Epithelial cell of prostate (primary cell): ENCODE measurements at regions not wholly inside any gene's neighbourhood (a gene's known extent, or its start where the extent isn't known, plus 50 kb on each side); places are given as distances from the start of the nearest gene placed in this dataset.

Experiments used
- DNase-seq: peaks from one replicate; pipeline ENCODE4 v3.0.0-alpha.2; 2011; ENCODE audit warnings: low read depth, low spot score
- H3K27ac ChIP-seq: fragments of 450-650 bp; 2 replicates; pipeline ENCODE4 v1.5.1; 2017; ENCODE audit warnings: mild to moderate bottlenecking

DNA sequence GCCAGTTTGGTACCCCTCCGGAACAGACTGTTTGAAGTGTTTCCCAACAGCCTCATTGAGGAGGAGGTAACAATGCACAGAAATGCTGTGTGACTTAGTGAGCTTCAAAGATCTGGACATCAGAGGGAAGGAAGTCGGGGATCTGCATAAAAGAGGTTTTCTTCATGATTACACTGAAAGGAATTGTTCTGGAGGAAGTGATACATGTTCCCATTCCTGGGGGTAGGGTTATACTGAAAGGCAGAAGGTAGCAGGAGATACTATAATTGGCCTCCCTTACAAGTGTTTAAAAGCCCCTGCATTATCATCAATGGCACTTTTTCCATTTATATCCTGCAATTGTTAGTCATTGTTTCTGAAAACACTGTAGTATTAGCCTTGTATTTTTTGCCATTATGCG is 94.0 kb upstream of the DKK2 start:
- no peak overlapping the region for H3K27ac ChIP-seq
- no peak for DNase-seq

DNA sequence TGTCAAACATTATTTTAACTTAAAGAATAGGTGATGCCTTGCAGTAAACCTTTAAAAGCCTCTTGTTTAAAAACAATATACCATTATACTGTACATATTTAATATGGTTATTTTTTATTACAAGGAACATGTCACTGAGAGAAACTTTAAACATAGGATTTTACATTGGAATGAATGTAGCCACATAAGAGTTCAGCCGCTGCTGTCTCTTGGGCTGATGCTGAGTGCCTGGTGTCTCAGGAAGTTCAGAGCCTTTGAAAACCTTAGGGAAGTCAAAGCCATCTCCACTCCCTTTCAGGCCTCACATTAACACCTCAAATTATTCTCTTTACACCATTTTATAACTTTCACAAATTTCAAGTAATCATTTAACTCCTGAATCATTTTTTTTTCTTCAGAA is 93.5 kb upstream of the DKK2 start:
- no peak overlapping the region for H3K27ac ChIP-seq
- DNase-seq, result no peak

GRCh38 chr4:107129076-107129475 is 93.0 kb upstream of the DKK2 start:
- DNase-seq, result no peak
- no peak overlapping the region for H3K27ac ChIP-seq

GRCh38 chr4:107128116-107128515 is 92.0 kb upstream of the DKK2 start:
- no peak for DNase-seq
- no peak overlapping the region for H3K27ac ChIP-seq

DNA sequence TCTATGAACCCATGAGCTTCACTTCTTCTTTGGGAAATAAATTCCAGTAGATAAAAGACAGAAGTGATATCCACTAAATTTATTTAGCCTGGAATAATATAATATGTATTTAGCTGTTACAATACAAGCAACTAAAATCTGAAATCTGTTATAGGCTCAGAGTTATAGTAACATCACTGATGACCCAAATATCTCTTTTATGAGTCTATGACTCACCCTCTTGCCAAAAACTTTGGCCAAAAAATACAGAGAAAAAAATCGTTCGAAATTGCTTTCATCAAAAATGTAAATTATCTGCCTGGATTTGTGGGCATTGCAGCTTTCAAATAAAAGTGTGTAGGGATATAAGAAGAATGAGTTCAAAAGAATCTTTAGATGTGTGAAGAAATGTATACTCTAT is 89.4 kb upstream of the DKK2 start:
- DNase-seq, result no peak
- no peak overlapping the region for H3K27ac ChIP-seq

GRCh38 chr4:107122736-107123135 is 86.6 kb upstream of the DKK2 start:
- no peak for DNase-seq
- no peak overlapping the region for H3K27ac ChIP-seq

- DNase-seq, result no peak
- H3K27ac ChIP-seq, result no peak overlapping the region
Observed at GRCh38 chr4:107120661-107121060, 84.5 kb upstream of the DKK2 start.

- no peak overlapping the region for H3K27ac ChIP-seq
Observed at GRCh38 chr4:107117726-107118125, 81.6 kb upstream of the DKK2 start.

GRCh38 chr4:107115185-107115847 is 79.2 kb upstream of the DKK2 start:
- H3K27ac ChIP-seq, result no peak overlapping the region
- DNase-seq, result no peak

More at GRCh38 chr4:107117726-107118125, 81.6 kb upstream of the DKK2 start:
- no peak for DNase-seq

GRCh38 chr4:107114059-107114458 is 77.9 kb upstream of the DKK2 start:
- DNase-seq, result no peak
- H3K27ac ChIP-seq, result no peak overlapping the region

- no peak for DNase-seq
Observed at GRCh38 chr4:107098401-107098800, 62.3 kb upstream of the DKK2 start.

DNA sequence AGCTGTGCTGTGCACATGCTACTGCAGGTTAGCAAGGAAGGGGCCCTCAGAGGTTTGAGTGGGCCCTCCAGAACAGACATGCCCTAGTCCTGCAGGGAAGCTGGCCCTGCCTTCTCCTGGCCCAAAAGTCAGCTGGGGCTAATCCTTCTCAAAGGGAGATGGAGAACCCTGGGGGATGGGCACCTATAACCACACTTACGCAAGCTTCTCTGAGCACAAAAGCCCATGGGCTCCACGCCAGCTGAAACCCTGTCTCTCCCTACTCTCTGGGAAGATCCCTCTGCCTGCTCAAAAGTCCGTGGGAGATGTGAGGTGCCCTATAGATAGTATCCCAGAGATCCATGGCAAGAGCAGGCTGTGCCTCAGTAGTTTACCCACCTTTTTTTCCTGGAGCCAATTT is 58.9 kb upstream of the DKK2 start:
- no peak for DNase-seq
- no peak overlapping the region for H3K27ac ChIP-seq

More at GRCh38 chr4:107098401-107098800, 62.3 kb upstream of the DKK2 start:
- no peak overlapping the region for H3K27ac ChIP-seq

DNA sequence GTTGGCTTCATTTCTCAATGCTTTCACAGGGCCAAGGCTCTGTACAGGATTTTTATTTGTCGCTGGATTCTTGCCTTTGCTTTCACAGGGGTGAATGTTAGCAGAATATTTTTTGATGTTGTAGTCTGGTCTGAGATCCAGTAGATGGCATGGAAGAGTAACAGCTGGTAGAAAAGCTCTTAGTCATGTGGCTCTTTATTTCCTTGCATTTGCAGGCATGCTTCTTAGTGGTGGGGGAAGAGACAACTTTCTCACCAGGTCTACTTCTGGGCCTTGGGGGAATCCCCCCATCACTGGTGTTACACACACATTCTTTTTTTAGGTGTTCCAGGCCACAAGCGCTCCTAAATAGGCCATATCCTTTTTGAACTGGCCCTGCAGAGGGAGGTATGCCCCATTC is 58.2 kb upstream of the DKK2 start:
- DNase-seq, result no peak
- H3K27ac ChIP-seq, result no peak overlapping the region
